Hematopoietic multipotent progenitor cell treated with erythropoietin and hydrocortisone succinate and interleukin-3 and kit ligand, for 8 days (in vitro differentiated cells): ENCODE measurements at regions not wholly inside any gene's neighbourhood (a gene's known extent, or its start where the extent isn't known, plus 50 kb on each side); places are given as distances from the start of the nearest gene placed in this dataset.
"Not testable (repeated sequence)": the region's sequence is repeated elsewhere in the genome, so short reads cannot be mapped to it uniquely, and the experiment has no call there.

Experiments
- DNase-seq: peaks from one replicate; pipeline ENCODE4 v3.0.0-alpha.2; 2015

GRCh38 chr1:190837200-190837599, 359.5 kb upstream of the BRINP3 start:
- DNase-seq: not testable (repeated sequence)

GRCh38 chr1:190837888-190838287, 360.2 kb upstream of the BRINP3 start:
- no peak for DNase-seq

- no peak for DNase-seq
These were observed 369.5 kb upstream of the BRINP3 start for GRCh38 chr1:190847166-190847565.

GRCh38 chr1:190849346-190849745, 371.7 kb upstream of the BRINP3 start:
- DNase-seq: no peak

GRCh38 chr1:190852611-190853010, 374.9 kb upstream of the BRINP3 start:
- DNase-seq: no peak

GRCh38 chr1:190858140-190858539, 380.5 kb upstream of the BRINP3 start:
- no peak for DNase-seq

- no peak for DNase-seq
These were observed 386.5 kb upstream of the BRINP3 start for GRCh38 chr1:190864013-190864641.

- DNase-seq: no peak
These were observed 402.7 kb upstream of the BRINP3 start for GRCh38 chr1:190880352-190880751.

- no peak for DNase-seq
These were observed 403.4 kb upstream of the BRINP3 start for GRCh38 chr1:190881064-190881463.

- no peak for DNase-seq
These were observed 419.6 kb upstream of the BRINP3 start for GRCh38 chr1:190897233-190897632.

- DNase-seq: no peak
These were observed 426.5 kb upstream of the BRINP3 start for GRCh38 chr1:190904091-190904695.

- no peak for DNase-seq
These were observed 428.6 kb upstream of the BRINP3 start for GRCh38 chr1:190906206-190906725.

- no peak for DNase-seq
These were observed 430.6 kb upstream of the BRINP3 start for GRCh38 chr1:190908246-190908645.

- no peak for DNase-seq
These were observed 431.0 kb upstream of the BRINP3 start for GRCh38 chr1:190908691-190909090.

GRCh38 chr1:190935925-190936324, 458.3 kb upstream of the BRINP3 start:
- no peak for DNase-seq

- DNase-seq: no peak
These were observed 458.7 kb upstream of the BRINP3 start for GRCh38 chr1:190936337-190936736.

GRCh38 chr1:190940951-190941350, 463.3 kb upstream of the BRINP3 start:
- no peak for DNase-seq

GRCh38 chr1:190942475-190942874, 464.8 kb upstream of the BRINP3 start:
- no peak for DNase-seq

GRCh38 chr1:190943722-190944121, 466.1 kb upstream of the BRINP3 start:
- not testable (repeated sequence) for DNase-seq

GRCh38 chr1:190949939-190950338, 472.3 kb upstream of the BRINP3 start:
- DNase-seq: no peak

GRCh38 chr1:190957565-190957964, 479.9 kb upstream of the BRINP3 start:
- DNase-seq: peak; percentile 3

- no peak for DNase-seq
These were observed 485.7 kb upstream of the BRINP3 start for GRCh38 chr1:190963321-190963720.

- no peak for DNase-seq
These were observed 498.2 kb upstream of the BRINP3 start for GRCh38 chr1:190975827-190976226.

GRCh38 chr1:191002768-191003167, 525.1 kb upstream of the BRINP3 start:
- no peak for DNase-seq

GRCh38 chr1:191016765-191017164, 539.1 kb upstream of the BRINP3 start:
- no peak for DNase-seq
